ENCODE measurements at regions not wholly inside any gene's neighbourhood (a gene's known extent, or its start where the extent isn't known, plus 50 kb on each side); places are given as distances from the start of the nearest gene placed in this dataset.

GRCh38 chr17:72258711-72259110 is 137.9 kb downstream of the SOX9 start:
- Mint-ChIP-seq H3K9me3 (peaks cover 18% of the 10 kb centered on the region), H3K27me3 (peaks cover 9% of the 10 kb centered on the region), H3K4me3 (no peak overlapping the region), H3K4me1 (no peaks in the 10 kb centered on the region), H3K36me3 (ENCODE audit: low read depth) (no peaks in the 10 kb centered on the region), H3K27ac (no peak overlapping the region)
- ATAC-seq (replicated peaks), result no peak

- no peaks in the 10 kb centered on the region for H3K4me1 Mint-ChIP-seq
- H3K9me3 Mint-ChIP-seq, result peaks cover 18% of the 10 kb centered on the region
- no peak overlapping the region for H3K27ac Mint-ChIP-seq
Measured at GRCh38 chr17:72259922-72260321, 139.1 kb downstream of the SOX9 start.

GRCh38 chr17:72262766-72263165 is 141.9 kb downstream of the SOX9 start:
- ATAC-seq (replicated peaks), result no peak
- Mint-ChIP-seq H3K27ac (no peak overlapping the region), H3K4me1 (no peaks in the 10 kb centered on the region), H3K4me3 (no peak overlapping the region), H3K36me3 (ENCODE audit: low read depth) (no peaks in the 10 kb centered on the region), H3K9me3 (peaks cover 18% of the 10 kb centered on the region), H3K27me3 (peaks cover 17% of the 10 kb centered on the region)

More at GRCh38 chr17:72259922-72260321, 139.1 kb downstream of the SOX9 start:
- Mint-ChIP-seq H3K27me3 (peaks cover 10% of the 10 kb centered on the region), H3K36me3 (ENCODE audit: low read depth) (no peaks in the 10 kb centered on the region), H3K4me3 (no peak overlapping the region)
- ATAC-seq (replicated peaks), result no peak

GRCh38 chr17:72264682-72265405 is 144.0 kb downstream of the SOX9 start:
- Mint-ChIP-seq H3K27me3 (peaks cover 11% of the 10 kb centered on the region), H3K9me3 (peaks cover 12% of the 10 kb centered on the region), H3K36me3 (ENCODE audit: low read depth) (no peaks in the 10 kb centered on the region), H3K4me3 (no peak overlapping the region), H3K4me1 (no peaks in the 10 kb centered on the region), H3K27ac (no peak overlapping the region)
- no peak for ATAC-seq (replicated peaks)

GRCh38 chr17:72266112-72266775 is 145.4 kb downstream of the SOX9 start:
- H3K4me1 Mint-ChIP-seq, result no peaks in the 10 kb centered on the region
- no peaks in the 10 kb centered on the region for H3K36me3 Mint-ChIP-seq (ENCODE audit: low read depth)
- H3K9me3 Mint-ChIP-seq, result peaks cover 10% of the 10 kb centered on the region
- H3K27ac Mint-ChIP-seq, result no peak overlapping the region
- H3K4me3 Mint-ChIP-seq, result no peak overlapping the region
- ATAC-seq (replicated peaks), result no peak
- H3K27me3 Mint-ChIP-seq, result peaks cover 11% of the 10 kb centered on the region

- no peak overlapping the region for H3K27ac Mint-ChIP-seq
Measured at GRCh38 chr17:72267601-72268000, 146.8 kb downstream of the SOX9 start.

GRCh38 chr17:72268431-72268830 is 147.6 kb downstream of the SOX9 start:
- Mint-ChIP-seq H3K27ac (no peak overlapping the region), H3K4me1 (no peaks in the 10 kb centered on the region), H3K27me3 (peaks cover 11% of the 10 kb centered on the region), H3K4me3 (no peak overlapping the region), H3K36me3 (ENCODE audit: low read depth) (no peaks in the 10 kb centered on the region), H3K9me3 (peaks cover 6% of the 10 kb centered on the region)
- ATAC-seq (replicated peaks), result no peak

More at GRCh38 chr17:72267601-72268000, 146.8 kb downstream of the SOX9 start:
- no peaks in the 10 kb centered on the region for H3K4me1 Mint-ChIP-seq
- H3K27me3 Mint-ChIP-seq, result peaks cover 11% of the 10 kb centered on the region
- peaks cover 6% of the 10 kb centered on the region for H3K9me3 Mint-ChIP-seq
- no peaks in the 10 kb centered on the region for H3K36me3 Mint-ChIP-seq (ENCODE audit: low read depth)
- H3K4me3 Mint-ChIP-seq, result no peak overlapping the region
- no peak for ATAC-seq (replicated peaks)

- peaks cover 4% of the 10 kb centered on the region for H3K27me3 Mint-ChIP-seq
- H3K27ac Mint-ChIP-seq, result no peak overlapping the region
- H3K36me3 Mint-ChIP-seq (ENCODE audit: low read depth), result no peaks in the 10 kb centered on the region
- no peak overlapping the region for H3K4me3 Mint-ChIP-seq
- H3K4me1 Mint-ChIP-seq, result no peaks in the 10 kb centered on the region
- ATAC-seq (replicated peaks), result no peak
- no peaks in the 10 kb centered on the region for H3K9me3 Mint-ChIP-seq
Measured at GRCh38 chr17:72270273-72270924, 149.6 kb downstream of the SOX9 start.

- H3K36me3 Mint-ChIP-seq (ENCODE audit: low read depth), result no peaks in the 10 kb centered on the region
- H3K4me1 Mint-ChIP-seq, result no peaks in the 10 kb centered on the region
- H3K4me3 Mint-ChIP-seq, result no peak overlapping the region
- no peak for ATAC-seq (replicated peaks)
- H3K27ac Mint-ChIP-seq, result no peak overlapping the region
- H3K9me3 Mint-ChIP-seq, result peaks cover 5% of the 10 kb centered on the region
- peaks cover 7% of the 10 kb centered on the region for H3K27me3 Mint-ChIP-seq
Measured at GRCh38 chr17:72271603-72272002, 150.8 kb downstream of the SOX9 start.

- Mint-ChIP-seq H3K27ac (no peak overlapping the region), H3K4me1 (no peaks in the 10 kb centered on the region), H3K4me3 (no peak overlapping the region), H3K9me3 (peaks cover 5% of the 10 kb centered on the region), H3K27me3 (peaks cover 3% of the 10 kb centered on the region), H3K36me3 (ENCODE audit: low read depth) (no peaks in the 10 kb centered on the region)
- no peak for ATAC-seq (replicated peaks)
Measured at GRCh38 chr17:72273289-72274056, 152.7 kb downstream of the SOX9 start.

GRCh38 chr17:72274614-72275013 is 153.8 kb downstream of the SOX9 start:
- Mint-ChIP-seq H3K9me3 (peaks cover 5% of the 10 kb centered on the region), H3K27ac (no peak overlapping the region)

GRCh38 chr17:72280881-72281280 is 160.1 kb downstream of the SOX9 start:
- H3K4me1 Mint-ChIP-seq, result no peaks in the 10 kb centered on the region
- H3K27me3 Mint-ChIP-seq, result peaks cover 25% of the 10 kb centered on the region

More at GRCh38 chr17:72274614-72275013, 153.8 kb downstream of the SOX9 start:
- Mint-ChIP-seq H3K27me3 (peaks cover 6% of the 10 kb centered on the region), H3K4me3 (no peak overlapping the region), H3K36me3 (ENCODE audit: low read depth) (no peaks in the 10 kb centered on the region), H3K4me1 (no peaks in the 10 kb centered on the region)
- ATAC-seq (replicated peaks), result no peak

GRCh38 chr17:72282439-72283029 is 161.7 kb downstream of the SOX9 start:
- H3K4me3 Mint-ChIP-seq, result no peak overlapping the region
- peaks cover 22% of the 10 kb centered on the region for H3K27me3 Mint-ChIP-seq
- H3K27ac Mint-ChIP-seq, result no peak overlapping the region
- ATAC-seq (replicated peaks), result no peak
- H3K4me1 Mint-ChIP-seq, result no peaks in the 10 kb centered on the region
- H3K36me3 Mint-ChIP-seq (ENCODE audit: low read depth), result no peaks in the 10 kb centered on the region
- peaks cover 11% of the 10 kb centered on the region for H3K9me3 Mint-ChIP-seq

More at GRCh38 chr17:72280881-72281280, 160.1 kb downstream of the SOX9 start:
- H3K27ac Mint-ChIP-seq, result no peak overlapping the region
- H3K36me3 Mint-ChIP-seq (ENCODE audit: low read depth), result no peaks in the 10 kb centered on the region
- ATAC-seq (replicated peaks), result no peak
- no peak overlapping the region for H3K4me3 Mint-ChIP-seq
- H3K9me3 Mint-ChIP-seq, result peaks cover 15% of the 10 kb centered on the region

- no peak for ATAC-seq (replicated peaks)
- H3K27me3 Mint-ChIP-seq, result peaks cover 16% of the 10 kb centered on the region
Measured at GRCh38 chr17:72284806-72285205, 164.0 kb downstream of the SOX9 start.

More at GRCh38 chr17:72284806-72285205, 164.0 kb downstream of the SOX9 start:
- Mint-ChIP-seq H3K4me1 (no peaks in the 10 kb centered on the region), H3K4me3 (no peak overlapping the region), H3K36me3 (ENCODE audit: low read depth) (no peaks in the 10 kb centered on the region), H3K9me3 (peaks cover 11% of the 10 kb centered on the region), H3K27ac (no peak overlapping the region)

Data from activated T-helper 17 cell treated with anti-CD3 and anti-CD28 coated beads, Interleukin-2, amount 50 U/mL, for 72 hours (primary cell).